Fibroblast of lung (primary cell): ENCODE measurements at regions not wholly inside any gene's neighbourhood (a gene's known extent, or its start where the extent isn't known, plus 50 kb on each side); places are given as distances from the start of the nearest gene placed in this dataset.

ENCODE experiments used
- DNase-seq, 2 donors: peaks; one replicate each; pipeline versions ENCODE4 v3.0.0 to v3.0.0-alpha.2; 2010; ENCODE audit warnings: low read depth in 2 of 2
- H2AFZ ChIP-seq: 2 replicates; pipeline ENCODE4 v1.5.1; 2012; ENCODE audit warnings: low read length, control low read depth, inconsistent platforms
- H3K27ac ChIP-seq: 2 replicates; pipeline ENCODE4 v1.5.1; 2011; ENCODE audit warnings: low read length, control low read depth; ENCODE audit not compliant: insufficient read depth
- H3K27me3 ChIP-seq: 2 replicates; pipeline ENCODE4 v1.5.1; 2011; ENCODE audit warnings: mild to moderate bottlenecking, low read length; ENCODE audit not compliant: control insufficient read depth, insufficient read depth
- H3K36me3 ChIP-seq: 2 replicates; pipeline ENCODE4 v1.5.1; 2011; ENCODE audit warnings: low read length; ENCODE audit not compliant: control insufficient read depth, insufficient read depth
- H3K4me1 ChIP-seq: 2 replicates; pipeline ENCODE4 v1.5.1; 2011; ENCODE audit warnings: low read length; ENCODE audit not compliant: control insufficient read depth, insufficient read depth; ENCODE audit errors: extremely low read depth
- H3K4me2 ChIP-seq: 2 replicates; pipeline ENCODE4 v1.5.1; 2011; ENCODE audit warnings: low read length, control low read depth; ENCODE audit not compliant: insufficient read depth; ENCODE audit errors: extremely low read depth
- H3K4me3 ChIP-seq, 4 experiments: fragments of 200-600 bp in 1 of 4; sonication (generic) in 1 of 4; replicated peaks in 1 of 4; 2 replicates each; pipeline ENCODE4 v1.5.1; 2011 to 2016; ENCODE audit warnings: low read length in 4 of 4, low read depth in 3 of 4, mild to moderate bottlenecking in 3 of 4, control low read depth in 2 of 4, inconsistent platforms in 1 of 4, mixed read lengths in 1 of 4; ENCODE audit not compliant: insufficient read depth in 1 of 4; ENCODE audit errors: control extremely low read depth in 1 of 4
- H3K79me2 ChIP-seq: 2 replicates; pipeline ENCODE4 v1.5.1; 2012; ENCODE audit warnings: mild to moderate bottlenecking, low read length, inconsistent platforms; ENCODE audit not compliant: control insufficient read depth, insufficient read depth
- H3K9ac ChIP-seq: 2 replicates; pipeline ENCODE4 v1.5.1; 2011; ENCODE audit warnings: mild to moderate bottlenecking, low read length, control low read depth; ENCODE audit not compliant: insufficient read depth
- H3K9me3 ChIP-seq: 2 replicates; pipeline ENCODE4 v1.5.1; 2012; ENCODE audit warnings: low read depth, low read length; ENCODE audit not compliant: control insufficient read depth, insufficient read depth
- H4K20me1 ChIP-seq: 2 replicates; pipeline ENCODE4 v1.5.1; 2011; ENCODE audit warnings: low read length; ENCODE audit not compliant: control insufficient read depth, insufficient read depth; ENCODE audit errors: extremely low read depth
- CTCF ChIP-seq, 2 donors: IDR thresholded peaks in 1 of 2; conservative IDR thresholded peaks in 1 of 2; 1 replicate in 1 of 2; 2 replicates in 1 of 2; pipeline ENCODE4 v1.5.1; 2011 to 2012; ENCODE audit warnings: low read length in 2 of 2, control low read depth in 1 of 2, inconsistent platforms in 1 of 2, low read depth in 1 of 2, mild to moderate bottlenecking in 1 of 2
- EZH2 ChIP-seq: IDR thresholded peaks from 2 replicates; pipeline ENCODE4 v1.5.1; 2012; ENCODE audit warnings: low read length, control low read depth, mild to moderate bottlenecking; ENCODE audit errors: missing control alignments

- Histone ChIP-seq H3K9me3 (no peaks in the 10 kb centered on the region), H2AFZ (no peak overlapping the region), H3K27ac (no peak overlapping the region), H3K36me3 (no peaks in the 10 kb centered on the region), H3K4me2 (no peak overlapping the region), H3K79me2 (no peaks in the 10 kb centered on the region), H3K27me3 (no peaks in the 10 kb centered on the region), H3K4me3 (no peak overlapping the region), H4K20me1 (no peaks in the 10 kb centered on the region), H3K4me1 (no peaks in the 10 kb centered on the region), H3K9ac (no peak overlapping the region)
- TF ChIP-seq CTCF (conservative IDR thresholded peaks at IDR 0.05 in 1 of 2, IDR thresholded peaks at IDR 0.05 in 1 of 2; ENCODE audit: low read depth in 1 of 2, low read length in 2 of 2) (no peak), EZH2 (no peak)
- DNase-seq = no peak
Measured at GRCh38 chr11:112730591-112730990, 230.6 kb upstream of the NCAM1 start.

- H3K27ac ChIP-seq = no peak overlapping the region
- no peaks in the 10 kb centered on the region for H3K27me3 ChIP-seq
- H3K9me3 ChIP-seq = no peaks in the 10 kb centered on the region
- no peaks in the 10 kb centered on the region for H3K36me3 ChIP-seq
- no peaks in the 10 kb centered on the region for H4K20me1 ChIP-seq
- no peak for DNase-seq
- H2AFZ ChIP-seq = no peak overlapping the region
- no peaks in the 10 kb centered on the region for H3K79me2 ChIP-seq
- no peak overlapping the region for H3K4me2 ChIP-seq
- H3K9ac ChIP-seq = no peak overlapping the region
- no peak overlapping the region for H3K4me3 ChIP-seq
- H3K4me1 ChIP-seq = no peaks in the 10 kb centered on the region
- TF ChIP-seq CTCF (conservative IDR thresholded peaks at IDR 0.05 in 1 of 2, IDR thresholded peaks at IDR 0.05 in 1 of 2; ENCODE audit: low read depth in 1 of 2, low read length in 2 of 2) = no peak
- TF ChIP-seq EZH2 = no peak
Measured at GRCh38 chr11:112731538-112731937, 229.7 kb upstream of the NCAM1 start.

GRCh38 chr11:112732031-112732430, 229.2 kb upstream of the NCAM1 start:
- Histone ChIP-seq H3K79me2 (no peaks in the 10 kb centered on the region), H3K9me3 (no peaks in the 10 kb centered on the region), H2AFZ (no peak overlapping the region), H3K27me3 (no peaks in the 10 kb centered on the region), H3K4me1 (no peaks in the 10 kb centered on the region), H3K36me3 (no peaks in the 10 kb centered on the region), H3K9ac (no peak overlapping the region), H3K27ac (no peak overlapping the region), H3K4me2 (no peak overlapping the region), H3K4me3 (no peak overlapping the region), H4K20me1 (no peaks in the 10 kb centered on the region)
- no peak for DNase-seq
- no peak for TF ChIP-seq EZH2
- no peak for TF ChIP-seq CTCF (conservative IDR thresholded peaks at IDR 0.05 in 1 of 2, IDR thresholded peaks at IDR 0.05 in 1 of 2; ENCODE audit: low read depth in 1 of 2, low read length in 2 of 2)
